ENCODE measurements at regions not wholly inside any gene's neighbourhood (a gene's known extent, or its start where the extent isn't known, plus 50 kb on each side); places are given as distances from the start of the nearest gene placed in this dataset.

DNA sequence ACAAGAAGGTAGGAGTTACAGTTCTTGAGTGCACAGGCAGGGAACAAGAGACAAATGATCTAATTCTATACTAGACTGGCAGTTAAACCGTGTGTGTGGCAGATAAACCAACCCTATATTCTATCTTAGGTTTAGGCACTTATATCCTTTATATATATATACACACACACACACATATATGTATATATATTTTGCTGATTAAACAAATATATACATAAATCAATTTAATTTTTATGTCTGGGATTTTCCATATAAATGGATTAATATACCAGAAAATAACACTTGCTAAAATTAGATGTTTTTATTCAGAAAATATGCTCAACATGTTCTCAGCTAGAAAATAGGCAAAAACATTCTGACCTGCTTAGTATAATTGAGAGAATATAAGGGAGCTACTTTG, 887.9 kb upstream of the KLHL29 start:
- no peak for DNase-seq (ENCODE audit: low spot score)
- Histone ChIP-seq H3K27ac (ENCODE audit: extremely low read length, insufficient read depth, low read length) (no peak overlapping the region), H3K4me2 (ENCODE audit: low read depth, low read length) (no peak overlapping the region), H3K4me1 (ENCODE audit: insufficient read depth, low read length) (no peaks in the 10 kb centered on the region), H3K9me3 (ENCODE audit: low read length) (peaks cover 94% of the 10 kb centered on the region), H3K36me3 (replicated peaks in 1 of 2; ENCODE audit: control insufficient read depth in 1 of 2, insufficient read depth in 2 of 2, low read length in 2 of 2) (no peaks in the 10 kb centered on the region), H3K9ac (ENCODE audit: insufficient read depth, low read depth, low read length) (no peak overlapping the region), H3K4me3 (replicated peaks in 1 of 3; ENCODE audit: insufficient read depth in 1 of 3, low read depth in 2 of 3, low read length in 3 of 3) (no peak overlapping the region), H3K27me3 (ENCODE audit: control insufficient read depth in 1 of 2, insufficient read depth in 2 of 2, low read length in 2 of 2) (no peaks in the 10 kb centered on the region), H3K79me2 (ENCODE audit: insufficient read depth, low read length) (no peaks in the 10 kb centered on the region), H2AFZ (ENCODE audit: low read length) (no peak overlapping the region), H4K20me1 (ENCODE audit: insufficient read depth, low read length) (no peaks in the 10 kb centered on the region)
- ChIA-PET POLR2A (no interaction called here), CTCF (ENCODE audit: low intra/inter-chr PET ratio, low total read pairs) (no interaction called here)
- intact Hi-C loops (cut with micrococcal nuclease; ENCODE audit: unreplicated experiment) (no loop called here), in situ Hi-C loops (cut with HindIII; ENCODE audit: extremely low pct_ligation_motif_present, low pct_unique_long_range_greater_than_20kb) (no loop called here)
- whole genome bisulfite sequencing (ENCODE audit: low lambda C conversion rate): 7% methylated on average over 1 of the region's 1 CpG
- no peak for ATAC-seq
- no TSS peak for BruUV-seq (replicated peaks)
- peak; percentile 41 to 62; a peak in 3 of 4 replicates for TF ChIP-seq MAFK (conservative IDR thresholded peaks at IDR 0.05 in 1 of 2, IDR thresholded peaks at IDR 0.05 in 1 of 2; ENCODE audit: low read length in 2 of 2)
- no peak for TF ChIP-seq HHEX (CRISPR knock-in tag; IDR thresholded peaks at IDR 0.05)
- TF ChIP-seq, protein P1, sequence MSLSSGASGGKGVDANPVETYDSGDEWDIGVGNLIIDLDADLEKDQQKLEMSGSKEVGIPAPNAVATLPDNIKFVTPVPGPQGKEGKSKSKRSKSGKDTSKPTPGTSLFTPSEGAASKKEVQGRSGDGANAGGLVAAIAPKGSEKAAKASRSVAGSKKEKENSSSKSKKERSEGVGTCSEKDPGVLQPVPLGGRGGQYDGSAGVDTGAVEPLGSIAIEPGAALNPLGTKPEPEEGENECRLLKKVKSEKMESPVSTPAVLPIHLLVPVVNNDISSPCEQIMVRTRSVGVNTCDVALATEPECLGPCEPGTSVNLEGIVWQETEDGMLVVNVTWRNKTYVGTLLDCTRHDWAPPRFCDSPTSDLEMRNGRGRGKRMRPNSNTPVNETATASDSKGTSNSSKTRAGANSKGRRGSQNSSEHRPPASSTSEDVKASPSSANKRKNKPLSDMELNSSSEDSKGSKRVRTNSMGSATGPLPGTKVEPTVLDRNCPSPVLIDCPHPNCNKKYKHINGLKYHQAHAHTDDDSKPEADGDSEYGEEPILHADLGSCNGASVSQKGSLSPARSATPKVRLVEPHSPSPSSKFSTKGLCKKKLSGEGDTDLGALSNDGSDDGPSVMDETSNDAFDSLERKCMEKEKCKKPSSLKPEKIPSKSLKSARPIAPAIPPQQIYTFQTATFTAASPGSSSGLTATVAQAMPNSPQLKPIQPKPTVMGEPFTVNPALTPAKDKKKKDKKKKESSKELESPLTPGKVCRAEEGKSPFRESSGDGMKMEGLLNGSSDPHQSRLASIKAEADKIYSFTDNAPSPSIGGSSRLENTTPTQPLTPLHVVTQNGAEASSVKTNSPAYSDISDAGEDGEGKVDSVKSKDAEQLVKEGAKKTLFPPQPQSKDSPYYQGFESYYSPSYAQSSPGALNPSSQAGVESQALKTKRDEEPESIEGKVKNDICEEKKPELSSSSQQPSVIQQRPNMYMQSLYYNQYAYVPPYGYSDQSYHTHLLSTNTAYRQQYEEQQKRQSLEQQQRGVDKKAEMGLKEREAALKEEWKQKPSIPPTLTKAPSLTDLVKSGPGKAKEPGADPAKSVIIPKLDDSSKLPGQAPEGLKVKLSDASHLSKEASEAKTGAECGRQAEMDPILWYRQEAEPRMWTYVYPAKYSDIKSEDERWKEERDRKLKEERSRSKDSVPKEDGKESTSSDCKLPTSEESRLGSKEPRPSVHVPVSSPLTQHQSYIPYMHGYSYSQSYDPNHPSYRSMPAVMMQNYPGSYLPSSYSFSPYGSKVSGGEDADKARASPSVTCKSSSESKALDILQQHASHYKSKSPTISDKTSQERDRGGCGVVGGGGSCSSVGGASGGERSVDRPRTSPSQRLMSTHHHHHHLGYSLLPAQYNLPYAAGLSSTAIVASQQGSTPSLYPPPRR (CRISPR knock-in tag; IDR thresholded peaks at IDR 0.05; ENCODE audit: borderline replicate concordance): no peak
- TF ChIP-seq ZNF557 (CRISPR knock-in tag; IDR thresholded peaks at IDR 0.05): no peak
- TF ChIP-seq ZFP82 (CRISPR knock-in tag; IDR thresholded peaks at IDR 0.05; ENCODE audit: borderline replicate concordance): no peak
- no peak for TF ChIP-seq SMAD3 (CRISPR knock-in tag; IDR thresholded peaks at IDR 0.05)
- TF ChIP-seq KDM6A (CRISPR knock-in tag; IDR thresholded peaks at IDR 0.05; ENCODE audit: low read depth): no peak
- TF ChIP-seq MAFF (IDR thresholded peaks at IDR 0.05; ENCODE audit: low read depth, low read length): peak; percentile 43; the same call in 1 of the 2 replicates
- no peak for TF ChIP-seq TBL1XR1 (IDR thresholded peaks at IDR 0.05; ENCODE audit: borderline replicate concordance, low read length, partially characterized antibody)
- TF ChIP-seq MTF2 (CRISPR knock-in tag; IDR thresholded peaks at IDR 0.05; ENCODE audit: borderline replicate concordance): no peak
- TF ChIP-seq, protein P2, sequence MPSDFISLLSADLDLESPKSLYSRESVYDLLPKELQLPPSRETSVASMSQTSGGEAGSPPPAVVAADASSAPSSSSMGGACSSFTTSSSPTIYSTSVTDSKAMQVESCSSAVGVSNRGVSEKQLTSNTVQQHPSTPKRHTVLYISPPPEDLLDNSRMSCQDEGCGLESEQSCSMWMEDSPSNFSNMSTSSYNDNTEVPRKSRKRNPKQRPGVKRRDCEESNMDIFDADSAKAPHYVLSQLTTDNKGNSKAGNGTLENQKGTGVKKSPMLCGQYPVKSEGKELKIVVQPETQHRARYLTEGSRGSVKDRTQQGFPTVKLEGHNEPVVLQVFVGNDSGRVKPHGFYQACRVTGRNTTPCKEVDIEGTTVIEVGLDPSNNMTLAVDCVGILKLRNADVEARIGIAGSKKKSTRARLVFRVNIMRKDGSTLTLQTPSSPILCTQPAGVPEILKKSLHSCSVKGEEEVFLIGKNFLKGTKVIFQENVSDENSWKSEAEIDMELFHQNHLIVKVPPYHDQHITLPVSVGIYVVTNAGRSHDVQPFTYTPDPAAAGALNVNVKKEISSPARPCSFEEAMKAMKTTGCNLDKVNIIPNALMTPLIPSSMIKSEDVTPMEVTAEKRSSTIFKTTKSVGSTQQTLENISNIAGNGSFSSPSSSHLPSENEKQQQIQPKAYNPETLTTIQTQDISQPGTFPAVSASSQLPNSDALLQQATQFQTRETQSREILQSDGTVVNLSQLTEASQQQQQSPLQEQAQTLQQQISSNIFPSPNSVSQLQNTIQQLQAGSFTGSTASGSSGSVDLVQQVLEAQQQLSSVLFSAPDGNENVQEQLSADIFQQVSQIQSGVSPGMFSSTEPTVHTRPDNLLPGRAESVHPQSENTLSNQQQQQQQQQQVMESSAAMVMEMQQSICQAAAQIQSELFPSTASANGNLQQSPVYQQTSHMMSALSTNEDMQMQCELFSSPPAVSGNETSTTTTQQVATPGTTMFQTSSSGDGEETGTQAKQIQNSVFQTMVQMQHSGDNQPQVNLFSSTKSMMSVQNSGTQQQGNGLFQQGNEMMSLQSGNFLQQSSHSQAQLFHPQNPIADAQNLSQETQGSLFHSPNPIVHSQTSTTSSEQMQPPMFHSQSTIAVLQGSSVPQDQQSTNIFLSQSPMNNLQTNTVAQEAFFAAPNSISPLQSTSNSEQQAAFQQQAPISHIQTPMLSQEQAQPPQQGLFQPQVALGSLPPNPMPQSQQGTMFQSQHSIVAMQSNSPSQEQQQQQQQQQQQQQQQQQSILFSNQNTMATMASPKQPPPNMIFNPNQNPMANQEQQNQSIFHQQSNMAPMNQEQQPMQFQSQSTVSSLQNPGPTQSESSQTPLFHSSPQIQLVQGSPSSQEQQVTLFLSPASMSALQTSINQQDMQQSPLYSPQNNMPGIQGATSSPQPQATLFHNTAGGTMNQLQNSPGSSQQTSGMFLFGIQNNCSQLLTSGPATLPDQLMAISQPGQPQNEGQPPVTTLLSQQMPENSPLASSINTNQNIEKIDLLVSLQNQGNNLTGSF (CRISPR knock-in tag; IDR thresholded peaks at IDR 0.05): no peak
- no peak for TF ChIP-seq GTF3A (CRISPR knock-in tag; conservative IDR thresholded peaks at IDR 0.05)
- FAIRE-seq: no peak

All from HepG2 (cell line).